HG03045 (cell line): ENCODE measurements at regions not wholly inside any gene's neighbourhood (a gene's known extent, or its start where the extent isn't known, plus 50 kb on each side); places are given as distances from the start of the nearest gene placed in this dataset.

ENCODE experiments used
- ATAC-seq: cut with Tn5 transposase; IDR thresholded peaks from one replicate; pipeline ENCODE4 v1.9.1; 2021; ENCODE audit warnings: mild to moderate bottlenecking, moderate library complexity; ENCODE audit not compliant: unreplicated experiment

- ATAC-seq = no peak
Measured at GRCh38 chr6:147755999-147756398, 247.5 kb downstream of the SAMD5 start.

- no peak for ATAC-seq
Measured at GRCh38 chr6:147756891-147757290, 248.4 kb downstream of the SAMD5 start.

- ATAC-seq = no peak
Measured at GRCh38 chr6:147757291-147757690, 248.8 kb downstream of the SAMD5 start.

- ATAC-seq = no peak
Measured at GRCh38 chr6:147758303-147758702, 249.8 kb downstream of the SAMD5 start.

GRCh38 chr6:147759093-147759492, 250.6 kb downstream of the SAMD5 start:
- ATAC-seq = no peak

- ATAC-seq = no peak
Measured at GRCh38 chr6:147759536-147759935, 251.0 kb downstream of the SAMD5 start.

- ATAC-seq = no peak
Measured at GRCh38 chr6:147765541-147765940, 257.1 kb downstream of the SAMD5 start.

- ATAC-seq = no peak
Measured at GRCh38 chr6:147768969-147769368, 260.5 kb downstream of the SAMD5 start.

GRCh38 chr6:147769496-147770087, 261.1 kb downstream of the SAMD5 start:
- ATAC-seq = no peak

- no peak for ATAC-seq
Measured at GRCh38 chr6:147770221-147770620, 261.7 kb downstream of the SAMD5 start.

- ATAC-seq = no peak
Measured at GRCh38 chr6:147772724-147773123, 264.2 kb downstream of the SAMD5 start.

GRCh38 chr6:147774856-147775255, 266.4 kb downstream of the SAMD5 start:
- no peak for ATAC-seq

- no peak for ATAC-seq
Measured at GRCh38 chr6:147776631-147777213, 268.2 kb downstream of the SAMD5 start.

GRCh38 chr6:147779624-147780023, 271.1 kb downstream of the SAMD5 start:
- no peak for ATAC-seq

GRCh38 chr6:147782302-147782701, 273.8 kb downstream of the SAMD5 start:
- no peak for ATAC-seq

- no peak for ATAC-seq
Measured at GRCh38 chr6:147784371-147784770, 275.9 kb downstream of the SAMD5 start.

- ATAC-seq = no peak
Measured at GRCh38 chr6:147787417-147787816, 278.9 kb downstream of the SAMD5 start.

GRCh38 chr6:147789430-147789947, 281.0 kb downstream of the SAMD5 start:
- no peak for ATAC-seq

GRCh38 chr6:147793871-147794643, 285.6 kb downstream of the SAMD5 start:
- no peak for ATAC-seq

GRCh38 chr6:147802459-147802858, 294.0 kb downstream of the SAMD5 start:
- ATAC-seq = no peak

GRCh38 chr6:147805155-147805554, 296.7 kb downstream of the SAMD5 start:
- ATAC-seq = no peak

- no peak for ATAC-seq
Measured at GRCh38 chr6:147806697-147807096, 298.2 kb downstream of the SAMD5 start.
